NCI-H774 (cell line): ENCODE measurements at regions not wholly inside any gene's neighbourhood (a gene's known extent, or its start where the extent isn't known, plus 50 kb on each side); places are given as distances from the start of the nearest gene placed in this dataset.
"Not testable (repeated sequence)": the region's sequence is repeated elsewhere in the genome, so short reads cannot be mapped to it uniquely, and the experiment has no call there.

ENCODE experiments used
- DNase-seq: peaks from one replicate; lab custom pipeline; 2025; lab: John Stamatoyannopoulos, UW

GRCh38 chr11:109480251-109480650 is 58.3 kb downstream of the C11orf87 start:
- DNase-seq = no peak

DNA sequence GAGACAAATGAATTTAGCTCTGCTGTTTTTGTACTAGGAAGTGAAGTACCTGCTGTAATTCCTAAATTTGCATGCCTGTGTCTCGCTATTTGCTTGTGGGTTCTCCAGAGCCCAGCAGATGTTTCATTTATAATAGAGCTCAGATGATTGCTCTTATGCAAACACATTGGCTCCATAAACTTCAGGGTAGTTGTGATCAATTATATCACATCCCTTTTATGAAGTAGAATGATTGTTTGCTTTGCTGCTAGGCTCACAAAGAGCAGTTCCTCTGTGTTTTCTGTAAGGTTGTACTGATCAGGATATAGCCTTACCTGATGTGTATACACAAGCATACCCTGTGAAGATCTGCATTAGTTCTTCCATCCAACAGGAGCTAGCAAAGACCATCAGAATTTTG is 64.1 kb downstream of the C11orf87 start:
- peak; percentile 96 for DNase-seq

GRCh38 chr11:109490953-109491635 is 69.1 kb downstream of the C11orf87 start:
- DNase-seq = no peak

DNA sequence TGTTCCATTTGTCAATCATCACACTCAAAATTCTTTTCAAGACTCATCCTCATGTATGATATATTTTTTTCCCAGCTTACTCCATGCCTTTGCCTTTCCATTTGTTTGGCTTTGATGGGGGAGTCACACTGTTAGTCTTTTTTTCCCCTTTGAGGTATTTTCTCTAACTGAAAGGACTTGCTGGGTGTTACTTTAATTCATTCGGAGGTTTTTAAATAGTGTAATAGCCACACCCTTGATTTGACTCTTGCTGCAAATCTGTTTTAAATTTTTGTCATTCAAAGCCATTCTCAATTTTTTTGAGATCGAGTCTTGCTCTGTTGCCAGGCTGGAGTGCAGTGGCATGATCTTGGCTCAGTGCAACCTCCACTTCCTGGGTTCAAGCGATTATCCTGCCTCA is 84.1 kb downstream of the C11orf87 start:
- no peak for DNase-seq

DNA sequence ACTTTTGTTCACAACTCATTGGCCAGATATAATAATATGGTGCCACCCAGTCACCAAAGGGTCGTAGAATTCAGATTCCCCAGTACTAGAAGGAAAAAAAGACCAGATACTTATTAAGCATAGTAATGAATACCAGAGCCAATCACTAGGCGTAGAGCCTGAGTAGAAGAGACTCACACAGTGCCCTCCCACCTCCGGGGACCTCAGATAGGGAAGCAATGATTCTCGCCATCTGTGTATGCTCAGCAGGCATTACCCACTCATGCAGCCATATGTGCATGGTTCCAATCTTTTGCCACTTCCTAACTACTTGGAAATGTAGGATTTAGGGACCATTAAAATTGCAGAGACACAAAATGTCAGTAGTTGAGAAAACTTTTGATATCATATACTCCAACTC is 85.3 kb downstream of the C11orf87 start:
- no peak for DNase-seq

DNA sequence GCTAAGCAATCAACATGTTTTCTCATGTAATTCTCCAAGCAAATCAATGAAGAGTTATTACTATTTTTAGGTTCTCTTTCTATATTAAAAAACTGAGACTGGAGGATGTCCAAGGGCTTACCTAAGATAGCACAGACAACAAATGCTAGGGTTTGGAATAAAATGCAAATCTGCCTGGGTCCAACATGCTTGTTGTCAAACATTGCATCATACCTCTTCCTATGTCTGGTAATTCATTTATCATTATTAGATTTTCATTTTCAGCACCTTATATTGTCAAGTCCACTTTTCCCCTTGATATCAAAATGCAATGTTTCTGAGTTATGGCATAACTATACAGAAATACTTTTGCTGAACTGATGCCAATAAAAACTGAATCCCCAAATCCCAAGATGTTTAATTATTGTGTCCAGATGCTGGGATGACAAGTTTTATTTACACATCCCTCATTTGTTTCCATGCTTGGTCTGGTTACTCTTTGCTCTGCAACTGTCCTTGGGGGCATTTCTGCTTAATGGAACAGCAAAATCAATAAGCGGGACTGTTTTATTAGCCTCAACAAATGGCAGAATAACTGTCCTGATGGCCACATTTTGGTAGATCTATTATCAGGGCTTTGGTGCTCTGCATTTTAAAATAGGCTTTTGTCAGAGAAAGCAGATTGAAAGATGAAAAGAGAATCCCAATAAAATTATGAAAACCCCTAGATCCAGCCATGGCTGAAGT is 86.0 kb downstream of the C11orf87 start:
- no peak for DNase-seq

- no peak for DNase-seq
These were observed 87.0 kb downstream of the C11orf87 start for GRCh38 chr11:109508943-109509342.

- no peak for DNase-seq
These were observed 88.3 kb downstream of the C11orf87 start for GRCh38 chr11:109510316-109510715.

- DNase-seq = no peak
These were observed 89.6 kb downstream of the C11orf87 start for GRCh38 chr11:109511598-109511997.

- no peak for DNase-seq
These were observed 90.3 kb downstream of the C11orf87 start for GRCh38 chr11:109512249-109512648.

GRCh38 chr11:109512680-109513079 is 90.7 kb downstream of the C11orf87 start:
- no peak for DNase-seq

DNA sequence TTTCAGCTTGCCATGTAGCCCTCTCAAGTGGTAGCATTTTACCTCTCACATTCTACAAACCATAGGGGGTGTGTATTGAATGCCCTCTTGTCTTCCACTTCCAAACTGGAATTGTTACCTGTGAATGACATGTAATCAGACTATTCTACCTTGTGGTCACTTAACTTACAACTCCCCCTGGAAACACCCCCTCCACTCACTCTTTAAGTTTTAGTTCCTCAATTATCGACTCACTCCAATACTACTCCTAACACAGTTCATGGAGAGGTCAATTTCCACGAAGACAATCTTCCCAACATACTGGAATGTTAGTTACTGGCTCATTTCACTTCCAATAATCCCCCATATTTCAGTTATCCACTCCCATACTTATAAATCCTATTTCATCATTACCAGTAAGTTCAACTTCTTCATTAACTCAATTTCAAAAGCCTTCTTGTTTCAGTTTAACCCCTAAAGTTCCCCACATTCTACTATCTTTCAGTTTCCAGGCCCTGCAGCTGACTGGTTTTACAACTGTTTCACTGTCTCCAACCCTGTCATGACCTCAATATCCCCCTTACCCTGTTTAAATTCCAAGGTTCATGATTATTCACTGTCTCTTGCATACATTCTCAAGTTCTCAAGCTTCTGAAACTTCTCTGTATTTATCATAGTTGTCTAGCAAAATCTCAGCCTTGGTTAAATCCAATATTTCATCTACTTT is 92.5 kb downstream of the C11orf87 start:
- no peak for DNase-seq

- DNase-seq = no peak
These were observed 97.3 kb downstream of the C11orf87 start for GRCh38 chr11:109519253-109519652.

GRCh38 chr11:109521571-109522086 is 99.6 kb downstream of the C11orf87 start:
- no peak for DNase-seq

DNA sequence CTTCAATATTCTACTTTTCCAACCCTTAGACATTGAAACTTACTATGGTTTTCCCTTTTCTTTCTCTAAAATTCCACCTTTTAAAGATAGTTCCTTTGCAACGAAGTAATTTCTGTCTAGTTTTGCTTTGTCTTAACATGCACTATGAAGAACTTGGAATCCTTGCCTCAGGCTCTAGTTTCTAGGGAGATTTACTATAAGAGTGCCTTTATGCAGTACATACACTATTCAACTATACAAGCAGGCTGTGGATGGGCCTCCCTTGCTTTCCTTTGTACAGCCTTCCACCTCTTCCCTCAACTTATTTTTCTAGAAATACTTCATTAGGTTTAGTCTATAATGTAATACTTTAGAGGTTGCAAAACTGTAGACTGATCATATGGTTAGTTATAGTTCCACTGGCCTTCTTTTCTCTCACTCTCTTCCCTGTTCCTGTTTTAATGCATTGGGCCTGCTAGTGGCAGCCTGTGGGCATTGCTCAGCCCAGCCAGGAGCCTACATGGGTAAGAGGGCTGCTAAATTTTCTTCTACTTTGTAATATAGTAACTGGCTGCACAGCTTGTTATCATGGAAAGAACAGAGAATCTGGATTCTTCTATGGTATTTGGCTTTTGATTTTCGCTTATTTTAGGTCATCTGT is 100.2 kb downstream of the C11orf87 start:
- no peak for DNase-seq

- not testable (repeated sequence) for DNase-seq
These were observed 103.6 kb downstream of the C11orf87 start for GRCh38 chr11:109525636-109526035.

GRCh38 chr11:109526061-109526460 is 104.1 kb downstream of the C11orf87 start:
- no peak for DNase-seq

- DNase-seq = no peak
These were observed 104.9 kb downstream of the C11orf87 start for GRCh38 chr11:109526931-109527330.

DNA sequence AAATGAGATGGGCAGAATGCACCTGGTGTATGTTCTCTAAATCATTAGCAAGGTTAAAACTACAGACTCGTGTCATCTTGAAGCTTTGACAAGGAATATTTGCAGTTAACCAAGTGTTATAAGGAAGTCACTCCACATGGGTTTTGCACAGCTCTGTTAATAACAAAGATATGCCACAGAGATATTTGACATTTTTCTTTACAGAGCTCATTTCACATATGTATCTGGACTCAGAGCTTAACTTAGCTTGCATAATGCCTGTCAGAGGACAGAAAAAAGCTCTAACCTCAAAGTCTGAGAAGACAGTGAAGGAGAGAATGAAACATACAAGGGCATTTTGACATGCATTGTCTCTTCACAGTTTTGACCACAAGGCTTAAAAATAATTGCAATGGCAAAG is 105.5 kb downstream of the C11orf87 start:
- no peak for DNase-seq

GRCh38 chr11:109547356-109548027 is 125.5 kb downstream of the C11orf87 start:
- no peak for DNase-seq

DNA sequence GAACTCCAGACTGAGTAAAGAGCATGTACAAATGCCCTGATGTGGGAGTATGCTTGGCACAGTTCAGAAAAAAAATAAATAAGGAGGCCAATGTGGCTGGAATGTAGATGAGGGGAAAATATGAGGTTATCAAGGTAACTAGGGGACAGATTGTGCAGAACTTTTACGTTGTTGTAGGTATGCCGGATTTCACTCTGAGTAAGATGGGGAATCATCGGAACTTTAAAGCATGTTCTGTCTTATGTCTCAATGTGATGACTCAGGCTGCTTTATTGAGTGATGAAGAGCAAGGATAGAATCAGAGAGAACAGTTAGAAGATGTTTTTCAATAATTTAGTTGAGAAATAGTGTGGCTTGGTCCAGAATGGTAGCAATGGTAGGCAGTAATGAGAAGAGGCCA is 130.4 kb downstream of the C11orf87 start:
- DNase-seq = no peak

- no peak for DNase-seq
These were observed 131.3 kb downstream of the C11orf87 start for GRCh38 chr11:109553284-109553683.
